Chondrocyte (in vitro differentiated cells): ENCODE measurements at regions not wholly inside any gene's neighbourhood (a gene's known extent, or its start where the extent isn't known, plus 50 kb on each side); places are given as distances from the start of the nearest gene placed in this dataset.

Source experiments
- DNase-seq: peaks from one replicate; pipeline ENCODE4 v3.0.0; 2021; ENCODE audit warnings: mixed read lengths, low spot score
- H3K27ac Mint-ChIP-seq: one replicate; pipeline ENCODE4 v1.8.0; 2021; ENCODE audit warnings: mild to moderate bottlenecking, moderate library complexity, mixed read lengths; ENCODE audit not compliant: unreplicated experiment
- H3K27me3 Mint-ChIP-seq: 2 replicates; pipeline ENCODE4 v1.8.0; 2021; ENCODE audit warnings: low read depth, mixed read lengths
- H3K36me3 Mint-ChIP-seq: 2 replicates; pipeline ENCODE4 v1.8.0; 2021; ENCODE audit warnings: low read depth, mixed read lengths
- H3K4me1 Mint-ChIP-seq: 2 replicates; pipeline ENCODE4 v1.8.0; 2021; ENCODE audit warnings: low read depth, mild to moderate bottlenecking, mixed read lengths
- H3K4me3 Mint-ChIP-seq: one replicate; pipeline ENCODE4 v1.8.0; 2021; ENCODE audit warnings: mild to moderate bottlenecking, moderate library complexity, mixed read lengths; ENCODE audit not compliant: unreplicated experiment
- H3K9me3 Mint-ChIP-seq: 2 replicates; pipeline ENCODE4 v1.8.0; 2021; ENCODE audit warnings: low read depth, mixed read lengths
- CTCF ChIP-seq: fragments of 200-600 bp; sonication (generic); IDR thresholded peaks from 2 replicates; pipeline ENCODE4 v1.5.0; 2021; ENCODE audit warnings: antibody characterized with exemption, mild to moderate bottlenecking, moderate library complexity

GRCh38 chr9:3027210-3027609, 183.3 kb upstream of the PUM3 start:
- no peak for TF ChIP-seq CTCF
- peaks cover 2% of the 10 kb centered on the region for H3K27me3 Mint-ChIP-seq
- H3K9me3 Mint-ChIP-seq = no peaks in the 10 kb centered on the region
- no peak for DNase-seq
- peaks cover 18% of the 10 kb centered on the region for H3K4me1 Mint-ChIP-seq
- no peaks in the 10 kb centered on the region for H3K36me3 Mint-ChIP-seq
- no peak overlapping the region for H3K4me3 Mint-ChIP-seq
- H3K27ac Mint-ChIP-seq = no peak overlapping the region

- H3K27ac Mint-ChIP-seq = no peak overlapping the region
- peaks cover 12% of the 10 kb centered on the region for H3K4me1 Mint-ChIP-seq
- DNase-seq = no peak
- H3K4me3 Mint-ChIP-seq = no peak overlapping the region
- no peak for TF ChIP-seq CTCF
- no peaks in the 10 kb centered on the region for H3K9me3 Mint-ChIP-seq
- H3K27me3 Mint-ChIP-seq = peaks cover 9% of the 10 kb centered on the region
- H3K36me3 Mint-ChIP-seq = no peaks in the 10 kb centered on the region
Observed at GRCh38 chr9:3023449-3023848, 179.6 kb upstream of the PUM3 start.

GRCh38 chr9:3018691-3019230, 174.9 kb upstream of the PUM3 start:
- H3K27ac Mint-ChIP-seq = no peak overlapping the region
- DNase-seq = no peak
- H3K27me3 Mint-ChIP-seq = peaks cover 9% of the 10 kb centered on the region

GRCh38 chr9:3018071-3018470, 174.2 kb upstream of the PUM3 start:
- H3K4me1 Mint-ChIP-seq = no peaks in the 10 kb centered on the region
- H3K9me3 Mint-ChIP-seq = no peaks in the 10 kb centered on the region
- H3K27me3 Mint-ChIP-seq = peaks cover 8% of the 10 kb centered on the region
- no peak for DNase-seq
- no peaks in the 10 kb centered on the region for H3K36me3 Mint-ChIP-seq
- H3K27ac Mint-ChIP-seq = no peak overlapping the region
- TF ChIP-seq CTCF = no peak
- no peak overlapping the region for H3K4me3 Mint-ChIP-seq

More at GRCh38 chr9:3018691-3019230, 174.9 kb upstream of the PUM3 start:
- Mint-ChIP-seq H3K4me1 (no peaks in the 10 kb centered on the region), H3K9me3 (no peaks in the 10 kb centered on the region), H3K36me3 (no peaks in the 10 kb centered on the region), H3K4me3 (no peak overlapping the region)
- no peak for TF ChIP-seq CTCF

GRCh38 chr9:3014178-3014577, 170.3 kb upstream of the PUM3 start:
- H3K4me3 Mint-ChIP-seq = no peak overlapping the region
- no peaks in the 10 kb centered on the region for H3K4me1 Mint-ChIP-seq
- no peak for TF ChIP-seq CTCF
- no peak for DNase-seq
- H3K36me3 Mint-ChIP-seq = no peaks in the 10 kb centered on the region
- H3K27ac Mint-ChIP-seq = no peak overlapping the region
- no peaks in the 10 kb centered on the region for H3K9me3 Mint-ChIP-seq
- H3K27me3 Mint-ChIP-seq = no peaks in the 10 kb centered on the region
